Endothelial cell of umbilical vein (primary cell): ENCODE measurements at regions not wholly inside any gene's neighbourhood (a gene's known extent, or its start where the extent isn't known, plus 50 kb on each side); places are given as distances from the start of the nearest gene placed in this dataset.

Experiments
- BruUV-seq: library from RNA; stranded (reverse); fragments of 400-500 nt; replicated peaks from 2 replicates; lab custom pipeline; 2021; lab: Mats Ljungman, UMichigan
- CTCF ChIA-PET: fragments of 300-600, 350-600 bp; sonication (Branson Sonifier 250); formaldehyde crosslinking; loops from one replicate; lab custom pipeline; 2021; ENCODE audit warnings: antibody characterized with exemption, inconsistent platforms; lab: Charles Lee
- POLR2A ChIA-PET: fragments of 300-600, 350-600 bp; sonication (Branson Sonifier 250); formaldehyde crosslinking; loops from one replicate; lab custom pipeline; 2021; ENCODE audit warnings: antibody characterized with exemption, inconsistent platforms; lab: Charles Lee
- DNase-seq: peaks from one replicate; pipeline ENCODE4 v3.0.0-alpha.2; 2011; ENCODE audit warnings: low read depth, low spot score
- FAIRE-seq: peaks from 2 replicates; lab custom pipeline; 2011; peaks lifted over from hg19 to GRCh38; lab: Jason Lieb, UNC
- H2AFZ ChIP-seq: 2 replicates; pipeline ENCODE4 v1.6.0; 2012; ENCODE audit warnings: low read depth, low read length, control low read depth, inconsistent platforms
- H3K27ac ChIP-seq: 2 replicates; pipeline ENCODE4 v1.5.1; 2011; ENCODE audit warnings: low read depth, mild to moderate bottlenecking, control low read depth, low read length, moderate library complexity; ENCODE audit not compliant: insufficient read depth
- H3K27me3 ChIP-seq, 2 experiments: 2 replicates each; pipeline versions ENCODE4 v1.6.0 to v1.6.1; 2011; ENCODE audit warnings: low read length in 2 of 2, mixed read lengths in 1 of 2; ENCODE audit not compliant: control insufficient read depth in 2 of 2, insufficient read depth in 2 of 2
- H3K36me3 ChIP-seq, 2 experiments: 2 replicates in 1 of 2; 3 replicates in 1 of 2; pipeline ENCODE4 v1.5.1; 2011; ENCODE audit warnings: low read length in 2 of 2, mild to moderate bottlenecking in 1 of 2, moderate library complexity in 1 of 2; ENCODE audit not compliant: control insufficient read depth in 2 of 2, insufficient read depth in 2 of 2; ENCODE audit errors: extremely low read depth in 1 of 2
- H3K4me1 ChIP-seq: 3 replicates; pipeline ENCODE4 v1.5.1; 2011; ENCODE audit warnings: mild to moderate bottlenecking, low read length; ENCODE audit not compliant: control insufficient read depth, insufficient read depth; ENCODE audit errors: extremely low read depth
- H3K4me2 ChIP-seq: 2 replicates; pipeline ENCODE4 v1.6.1; 2011; ENCODE audit warnings: low read length, control low read depth, mixed read lengths; ENCODE audit not compliant: insufficient read depth
- H3K4me3 ChIP-seq, 3 experiments: fragments of 200-600 bp in 1 of 3; sonication (generic), shearing (Covaris generic) in 1 of 3; replicated peaks in 1 of 3; 2 replicates each; pipeline ENCODE4 v1.5.1; 2011 to 2016; ENCODE audit warnings: control low read depth in 3 of 3, low read length in 3 of 3, mild to moderate bottlenecking in 2 of 3, inconsistent platforms in 1 of 3, low read depth in 1 of 3, moderate library complexity in 1 of 3; ENCODE audit not compliant: insufficient read depth in 1 of 3
- H3K79me2 ChIP-seq: 2 replicates; pipeline ENCODE4 v1.6.0; 2012; ENCODE audit warnings: low read length, inconsistent platforms; ENCODE audit not compliant: control insufficient read depth, insufficient read depth
- H3K9ac ChIP-seq: replicated peaks from 2 replicates; pipeline ENCODE3; 2011; ENCODE audit warnings: low read length, control low read depth; ENCODE audit not compliant: insufficient read depth; ENCODE audit errors: extremely low read depth
- H3K9me1 ChIP-seq: replicated peaks from 3 replicates; pipeline ENCODE4 v1.6.0; 2011; ENCODE audit warnings: mild to moderate bottlenecking, low read length; ENCODE audit not compliant: control insufficient read depth, insufficient read depth; ENCODE audit errors: extremely low read depth
- H3K9me3 ChIP-seq: replicated peaks from 2 replicates; pipeline ENCODE4 v1.5.1; 2012; ENCODE audit warnings: low read length, inconsistent platforms; ENCODE audit not compliant: control insufficient read depth, insufficient read depth
- H4K20me1 ChIP-seq: replicated peaks from 2 replicates; pipeline ENCODE3; 2011; ENCODE audit warnings: mild to moderate bottlenecking, low read length; ENCODE audit not compliant: control insufficient read depth, insufficient read depth; ENCODE audit errors: extremely low read depth
- EZH2 ChIP-seq: IDR thresholded peaks from 2 replicates; pipeline ENCODE4 v1.6.1; 2012; ENCODE audit warnings: borderline replicate concordance, low read depth, mild to moderate bottlenecking, moderate library complexity, low read length, inconsistent platforms; ENCODE audit not compliant: severe bottlenecking
- FOS ChIP-seq: IDR thresholded peaks from 2 replicates; pipeline ENCODE4 v1.6.1; 2011; ENCODE audit warnings: mild to moderate bottlenecking, low read length, moderate library complexity, borderline replicate concordance; ENCODE audit not compliant: insufficient read depth
- GATA2 ChIP-seq: IDR thresholded peaks from 2 replicates; pipeline ENCODE4 v1.7.0; 2011; ENCODE audit warnings: low read depth, mild to moderate bottlenecking, moderate library complexity, mixed read lengths, low read length; ENCODE audit not compliant: insufficient read length, insufficient read depth
- JUN ChIP-seq: IDR thresholded peaks from 2 replicates; pipeline ENCODE4 v1.6.1; 2011; ENCODE audit warnings: borderline replicate concordance, low read depth; ENCODE audit not compliant: insufficient read length, insufficient read depth
- MAX ChIP-seq: IDR thresholded peaks from 2 replicates; pipeline ENCODE4 v1.6.1; 2011; ENCODE audit not compliant: insufficient read depth, insufficient read length
- MYC ChIP-seq: IDR thresholded peaks from one replicate; pipeline ENCODE4 v1.6.1; 2011; ENCODE audit warnings: mild to moderate bottlenecking, low read depth, low read length
- POLR2A ChIP-seq: IDR thresholded peaks from 2 replicates; pipeline ENCODE4 v1.6.1; 2012; ENCODE audit warnings: low read depth, mild to moderate bottlenecking, control low read depth, low read length
- POLR2AphosphoS5 ChIP-seq: IDR thresholded peaks from 2 replicates; pipeline ENCODE4 v1.6.1; 2012; ENCODE audit warnings: low read depth, mild to moderate bottlenecking, control low read depth, low read length, moderate library complexity; ENCODE audit not compliant: insufficient read depth
- dilution Hi-C: fragments of 300-500 bp; cut with MboI; formaldehyde crosslinking; loops from one replicate; pipeline ENCODE4 v1.15.0; 2019; ENCODE audit warnings: low sequenced_read_pairs; ENCODE audit not compliant: extremely low pct_ligation_motif_present
- intact Hi-C: fragments of 100-400 bp; cut with micrococcal nuclease; formaldehyde crosslinking; loops from one replicate; pipeline ENCODE4 v1.10.0; 2022
- TF ChIP-seq, protein P1 (sequence below), 2 donors: IDR thresholded peaks; 1 replicate in 1 of 2; 2 replicates in 1 of 2; pipeline ENCODE4 v1.5.1; 2011; ENCODE audit warnings: low read length in 2 of 2, mild to moderate bottlenecking in 2 of 2, moderate library complexity in 2 of 2, control low read depth in 1 of 2, inconsistent platforms in 1 of 2, low read depth in 1 of 2; ENCODE audit not compliant: insufficient read depth in 1 of 2; ENCODE audit errors: extremely low read depth in 1 of 2

DNA sequence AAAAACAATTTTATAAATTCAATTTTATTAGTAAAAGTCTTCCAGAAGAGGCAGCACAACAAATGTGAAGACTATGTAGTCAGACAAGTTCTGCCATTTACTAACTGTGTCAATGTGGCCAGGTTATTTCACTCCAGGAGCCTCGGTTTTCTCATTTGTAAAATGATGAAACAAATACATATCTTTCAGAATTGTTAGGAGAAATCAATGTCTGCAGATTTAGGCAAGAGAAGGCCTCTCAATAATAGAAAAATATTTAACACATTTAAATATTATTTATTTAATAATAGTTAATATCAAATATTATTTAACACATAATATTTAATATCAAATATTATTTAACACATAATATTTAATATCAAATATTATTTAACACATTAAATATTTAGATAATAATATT is 75.6 kb upstream of the PTGFR start:
- Histone ChIP-seq H3K9ac (no peak overlapping the region), H3K27ac (no peak overlapping the region), H3K9me1 (no peaks in the 10 kb centered on the region), H3K9me3 (no peaks in the 10 kb centered on the region), H3K36me3 (no peaks in the 10 kb centered on the region), H3K4me1 (no peaks in the 10 kb centered on the region), H3K4me3 (no peak overlapping the region), H2AFZ (no peak overlapping the region), H4K20me1 (no peaks in the 10 kb centered on the region), H3K4me2 (no peak overlapping the region), H3K79me2 (no peaks in the 10 kb centered on the region), H3K27me3 (no peaks in the 10 kb centered on the region)
- FAIRE-seq (no peak), DNase-seq (no peak)
- intact Hi-C loops (loop anchor here (10.0 kb wide), 1 partner anchor 190 kb away; no protein-coding TSS in a partner anchor), dilution Hi-C loops (no loop called here)
- no peak for TF ChIP-seq POLR2AphosphoS5
- TF ChIP-seq EZH2 = no peak
- no peak for TF ChIP-seq MAX
- no peak for TF ChIP-seq GATA2
- no peak for TF ChIP-seq FOS
- no peak for TF ChIP-seq JUN
- TF ChIP-seq MYC = no peak
- TF ChIP-seq POLR2A = no peak
- TF ChIP-seq, protein P1, sequence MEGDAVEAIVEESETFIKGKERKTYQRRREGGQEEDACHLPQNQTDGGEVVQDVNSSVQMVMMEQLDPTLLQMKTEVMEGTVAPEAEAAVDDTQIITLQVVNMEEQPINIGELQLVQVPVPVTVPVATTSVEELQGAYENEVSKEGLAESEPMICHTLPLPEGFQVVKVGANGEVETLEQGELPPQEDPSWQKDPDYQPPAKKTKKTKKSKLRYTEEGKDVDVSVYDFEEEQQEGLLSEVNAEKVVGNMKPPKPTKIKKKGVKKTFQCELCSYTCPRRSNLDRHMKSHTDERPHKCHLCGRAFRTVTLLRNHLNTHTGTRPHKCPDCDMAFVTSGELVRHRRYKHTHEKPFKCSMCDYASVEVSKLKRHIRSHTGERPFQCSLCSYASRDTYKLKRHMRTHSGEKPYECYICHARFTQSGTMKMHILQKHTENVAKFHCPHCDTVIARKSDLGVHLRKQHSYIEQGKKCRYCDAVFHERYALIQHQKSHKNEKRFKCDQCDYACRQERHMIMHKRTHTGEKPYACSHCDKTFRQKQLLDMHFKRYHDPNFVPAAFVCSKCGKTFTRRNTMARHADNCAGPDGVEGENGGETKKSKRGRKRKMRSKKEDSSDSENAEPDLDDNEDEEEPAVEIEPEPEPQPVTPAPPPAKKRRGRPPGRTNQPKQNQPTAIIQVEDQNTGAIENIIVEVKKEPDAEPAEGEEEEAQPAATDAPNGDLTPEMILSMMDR (IDR thresholded peaks at IDR 0.05; ENCODE audit: extremely low read depth in 1 of 2, insufficient read depth in 1 of 2, low read depth in 1 of 2, low read length in 2 of 2) = no peak
- ChIA-PET POLR2A (no interaction called here), CTCF (no interaction called here)
- no TSS peak for BruUV-seq
